Superior temporal gyrus (tissue), 1 donor: ENCODE measurements at regions not wholly inside any gene's neighbourhood (a gene's known extent, or its start where the extent isn't known, plus 50 kb on each side); places are given as distances from the start of the nearest gene placed in this dataset.
"Not testable (repeated sequence)": the region's sequence is repeated elsewhere in the genome, so short reads cannot be mapped to it uniquely, and the experiment has no call there.

ENCODE experiments used
- DNase-seq: peaks from one replicate; pipeline ENCODE4 v3.0.0-alpha.2; 2016; ENCODE audit errors: extremely low spot score

DNA sequence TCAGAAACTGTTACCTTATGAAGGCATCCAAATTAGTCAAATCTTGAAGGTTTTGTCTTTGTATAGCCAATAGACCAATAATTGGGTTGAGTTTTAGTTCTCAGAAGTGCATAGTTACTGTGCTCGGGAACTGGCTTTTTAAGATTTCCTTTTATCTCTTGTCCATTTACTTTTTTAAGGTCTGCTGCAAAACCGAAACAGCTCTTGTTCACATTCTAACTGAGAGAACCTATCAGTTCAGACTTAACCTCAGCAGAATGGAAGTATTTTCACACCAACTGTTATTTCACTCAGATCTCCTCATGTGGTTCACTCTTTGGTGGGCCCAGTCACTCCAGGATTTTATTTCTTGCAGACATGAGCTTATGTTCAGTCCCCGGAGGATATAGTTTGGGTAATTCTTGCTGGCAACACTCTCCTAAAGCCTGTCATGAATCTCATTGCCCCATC, 55.5 kb downstream of the TPBG start:
- no peak for DNase-seq

DNA sequence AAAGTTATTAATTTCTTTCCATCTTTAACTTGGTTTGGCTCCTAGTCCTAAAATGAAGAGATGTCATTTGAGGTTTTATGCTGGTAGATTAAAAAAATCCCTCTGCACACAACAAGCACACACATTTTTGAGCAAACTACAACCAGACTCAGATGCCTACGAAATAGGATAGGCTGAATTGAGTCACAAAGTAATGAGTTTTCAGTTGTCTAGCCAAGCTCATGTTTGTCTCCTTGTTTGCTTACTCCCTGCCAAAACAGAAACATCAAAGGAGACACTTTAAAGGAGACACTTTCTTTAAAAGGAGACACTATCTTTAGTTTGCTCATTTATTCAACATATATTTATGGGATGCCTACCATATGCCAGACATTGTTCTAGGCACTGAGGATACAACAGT, 56.2 kb downstream of the TPBG start:
- no peak for DNase-seq

DNA sequence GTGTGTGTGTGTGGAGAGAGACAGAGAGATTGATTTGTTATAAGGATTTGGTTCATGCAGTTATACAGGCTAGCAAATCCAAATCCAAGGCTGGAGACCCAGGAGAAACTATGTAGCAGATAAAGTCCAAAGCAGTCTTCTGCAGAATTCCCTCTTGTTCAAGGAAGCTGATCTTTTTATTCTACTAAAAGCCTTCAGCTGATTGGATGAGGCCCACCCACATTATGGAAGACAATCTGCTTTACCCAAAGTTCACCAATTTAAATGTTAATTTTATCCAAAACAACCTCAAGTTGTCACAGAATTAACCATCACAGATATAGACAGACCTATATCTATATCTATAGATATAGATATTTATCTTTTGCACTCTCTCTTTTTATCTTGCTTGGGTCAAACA, 67.0 kb downstream of the TPBG start:
- DNase-seq: no peak

GRCh38 chr6:82436740-82437139, 73.1 kb downstream of the TPBG start:
- no peak for DNase-seq

DNA sequence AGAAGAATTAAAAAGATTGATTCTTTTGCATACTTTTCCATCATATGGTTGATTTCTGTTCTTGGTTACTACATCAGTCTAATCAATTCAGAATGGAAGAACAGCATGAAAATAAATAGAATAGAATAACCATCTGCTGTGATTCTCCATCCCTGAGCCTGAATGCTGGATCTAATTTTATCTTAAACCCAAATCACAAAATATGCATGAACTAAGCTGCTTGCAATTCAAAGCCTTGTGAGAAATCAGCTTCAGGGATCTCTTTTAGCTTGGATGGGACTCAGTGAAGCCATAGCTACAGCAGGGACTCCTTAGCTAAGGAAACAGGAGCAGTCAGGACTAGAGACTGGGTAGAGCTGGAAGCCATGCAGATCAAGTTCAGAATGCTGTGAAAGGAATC, 74.1 kb downstream of the TPBG start:
- peak; percentile 34 for DNase-seq

DNA sequence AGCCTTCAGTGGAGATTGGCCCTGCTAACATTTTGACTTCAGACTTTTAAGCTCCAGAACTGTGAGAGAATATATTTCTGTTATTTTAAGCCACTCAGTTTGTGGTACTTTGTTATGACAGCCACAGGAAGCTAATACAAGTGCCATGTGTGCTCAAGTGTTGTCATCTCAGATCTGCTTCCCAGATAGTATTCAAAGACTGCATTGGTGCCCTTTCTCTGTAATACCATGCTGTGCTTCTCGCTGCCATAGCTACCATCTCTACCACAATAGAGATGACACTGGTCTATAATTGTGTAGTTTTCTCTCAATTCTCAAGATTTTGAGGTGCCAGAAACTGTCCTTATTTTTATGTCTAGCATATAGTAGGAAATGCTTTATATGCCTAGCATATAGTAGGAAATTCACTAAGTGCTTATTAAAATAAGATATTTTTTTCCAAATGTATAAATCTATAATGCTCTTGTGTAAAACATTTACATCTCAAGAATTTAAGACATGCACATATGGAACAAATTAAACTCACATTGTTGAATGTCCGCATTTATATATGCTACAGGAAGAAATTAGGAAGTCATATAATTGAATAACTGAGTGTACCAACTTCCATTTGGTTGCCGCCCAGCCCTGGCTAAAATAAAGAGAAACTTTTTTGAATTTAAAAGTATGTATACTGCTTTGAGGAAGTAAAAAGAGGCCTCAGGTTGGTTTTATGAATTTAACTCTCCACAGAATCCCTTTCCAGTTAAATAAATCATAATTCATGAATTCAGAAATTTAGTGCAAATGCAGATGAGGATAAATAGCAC, 77.6 kb downstream of the TPBG start:
- DNase-seq: no peak

DNA sequence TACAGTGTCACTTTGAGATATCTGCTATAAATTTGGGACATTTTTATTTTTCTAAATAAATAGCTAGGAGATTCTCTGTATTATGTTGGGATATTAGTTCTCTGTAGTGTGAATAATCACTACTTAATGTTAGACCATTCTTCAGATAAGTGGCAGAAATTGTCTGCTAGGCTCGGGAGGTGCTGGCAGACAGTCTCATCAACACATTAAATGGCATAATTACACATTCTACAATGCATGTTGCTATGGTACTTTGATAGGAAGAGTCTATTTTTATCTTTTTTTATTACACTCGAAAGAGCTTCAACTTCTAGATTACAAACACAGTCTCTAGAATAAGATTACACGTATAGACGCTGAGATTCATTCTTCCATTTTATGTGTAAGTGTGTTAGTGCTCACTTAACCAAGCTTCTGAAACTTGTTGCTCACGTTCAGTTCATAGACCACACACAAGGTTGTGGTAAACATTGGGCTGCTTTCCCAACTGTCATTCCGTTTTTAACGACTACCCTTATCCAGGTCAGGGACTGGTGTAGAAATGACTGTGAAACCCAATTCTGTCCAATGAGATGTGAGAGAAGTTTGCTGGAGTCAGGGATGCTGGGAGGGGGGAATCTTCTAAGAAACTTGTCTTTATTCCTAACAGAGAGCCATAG, 78.6 kb downstream of the TPBG start:
- DNase-seq: no peak

- DNase-seq: no peak
Observed at GRCh38 chr6:82458147-82458546, 94.5 kb downstream of the TPBG start.

DNA sequence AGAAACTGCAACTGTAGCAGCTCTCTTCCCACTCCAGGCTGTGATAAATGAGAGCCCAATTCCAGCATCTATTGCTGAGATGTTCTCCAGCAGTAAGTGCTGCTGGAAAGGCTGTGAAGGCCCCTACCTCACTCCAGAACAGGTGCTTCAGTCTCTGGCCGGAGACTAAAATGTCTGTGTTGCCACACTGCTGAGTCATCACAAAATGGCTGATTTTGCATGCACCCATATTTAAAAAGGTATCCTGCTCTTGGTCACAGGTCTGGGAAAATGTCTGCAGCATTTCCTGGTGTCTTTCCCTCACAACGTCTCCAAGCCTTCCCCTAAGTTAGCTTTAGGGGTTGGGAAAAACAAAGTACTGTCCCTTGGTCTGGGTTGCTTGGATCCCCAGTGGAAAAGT, 95.1 kb downstream of the TPBG start:
- no peak for DNase-seq

DNA sequence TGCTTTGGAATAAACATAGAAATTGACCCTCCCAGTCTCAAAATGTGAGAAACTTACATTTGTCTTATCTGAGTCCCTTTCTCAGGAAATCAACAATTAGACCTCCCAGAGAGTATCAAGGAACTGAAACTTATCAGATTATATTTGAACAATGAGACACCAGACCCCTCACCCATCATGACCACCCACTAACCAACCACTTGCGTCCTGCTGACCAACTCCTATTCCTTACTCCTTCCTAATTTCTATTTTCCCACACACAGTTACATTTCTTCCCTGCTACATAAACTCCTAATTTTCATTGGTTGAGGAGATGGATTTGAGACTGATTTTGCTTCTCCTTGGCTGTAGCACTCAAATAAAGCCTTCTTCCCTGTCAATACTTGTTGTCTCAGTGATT, 97.9 kb downstream of the TPBG start:
- no peak for DNase-seq

DNA sequence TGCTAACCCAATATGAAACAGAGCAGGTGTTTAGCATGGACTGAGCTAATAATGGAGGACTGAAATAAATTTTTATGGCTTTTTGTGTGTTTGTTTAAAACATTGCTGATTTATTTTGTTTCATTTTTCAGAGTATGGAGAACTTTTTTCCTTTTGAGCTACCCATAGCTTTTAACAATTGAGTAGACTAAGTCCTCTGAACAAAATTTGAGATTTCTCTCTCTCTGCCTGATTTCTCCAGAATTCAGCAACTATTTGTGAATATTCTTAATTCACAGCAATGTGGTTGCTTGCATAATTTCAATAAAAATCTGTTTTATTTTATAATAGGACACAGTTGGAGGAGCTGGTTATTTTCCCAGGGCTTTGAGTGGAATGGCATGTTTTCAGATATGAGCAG, 103.7 kb downstream of the TPBG start:
- DNase-seq: no peak

- DNase-seq: not testable (repeated sequence)
Observed at GRCh38 chr6:82470123-82470522, 106.5 kb downstream of the TPBG start.

DNA sequence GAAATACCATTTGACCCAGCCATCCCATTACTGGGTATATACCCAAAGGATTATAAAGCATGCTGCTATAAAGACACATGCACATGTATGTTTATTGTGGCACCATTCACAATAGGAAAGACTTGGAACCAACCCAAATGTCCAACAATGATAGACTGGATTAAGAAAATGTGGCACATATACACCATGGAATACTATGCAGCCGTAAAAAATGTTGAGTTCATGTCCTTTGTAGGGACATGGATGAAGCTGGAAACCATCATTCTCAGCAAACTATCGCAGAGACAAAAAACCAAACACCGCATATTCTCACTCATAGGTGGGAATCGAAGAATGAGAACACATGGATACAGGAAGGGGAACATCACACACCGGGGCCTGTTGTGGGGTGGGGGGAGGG, 111.5 kb downstream of the TPBG start:
- not testable (repeated sequence) for DNase-seq

GRCh38 chr6:82484001-82484400, 120.4 kb downstream of the TPBG start:
- no peak for DNase-seq

GRCh38 chr6:82484737-82485626, 121.4 kb downstream of the TPBG start:
- DNase-seq: no peak

DNA sequence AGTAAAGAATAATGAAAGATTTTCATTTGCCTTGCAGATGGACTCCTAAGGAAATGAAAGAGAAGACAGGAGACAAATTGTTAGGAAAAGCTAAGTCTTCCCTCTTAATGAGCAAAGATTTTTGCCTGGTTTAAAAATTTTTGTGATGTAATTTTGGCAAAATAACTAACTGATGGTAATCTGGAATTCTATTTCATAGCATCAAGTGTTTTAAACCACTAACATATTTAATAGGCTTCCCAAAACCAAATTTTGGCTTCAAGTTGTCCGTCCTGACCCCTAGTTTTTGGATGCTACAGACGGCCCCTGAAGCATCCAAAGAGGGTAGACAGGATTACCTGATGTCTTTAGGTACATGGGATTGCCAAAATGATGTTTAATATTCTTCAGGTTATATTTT, 124.3 kb downstream of the TPBG start:
- DNase-seq: no peak

GRCh38 chr6:82488403-82488802, 124.8 kb downstream of the TPBG start:
- DNase-seq: no peak

DNA sequence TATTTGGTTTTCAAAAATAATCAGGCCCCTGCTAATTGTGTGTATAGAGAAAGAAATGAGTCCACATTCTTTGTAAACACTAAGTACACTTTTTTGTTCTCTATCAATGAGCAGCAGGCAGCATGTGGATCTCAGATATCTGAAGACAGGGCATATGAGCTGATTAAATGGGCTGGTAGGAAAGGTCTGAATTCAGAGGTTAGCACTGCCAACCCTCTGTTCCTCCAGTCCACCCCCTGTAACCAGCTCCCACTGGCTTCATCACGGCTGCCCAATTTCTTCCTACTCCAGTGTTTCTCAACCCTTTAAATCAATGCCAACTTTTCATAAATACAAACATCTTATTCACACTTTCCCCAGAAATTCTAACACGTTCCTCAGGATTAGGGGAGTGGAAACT, 128.5 kb downstream of the TPBG start:
- DNase-seq: no peak

GRCh38 chr6:82493467-82493866, 129.8 kb downstream of the TPBG start:
- DNase-seq: no peak

GRCh38 chr6:82494367-82494766, 130.8 kb downstream of the TPBG start:
- DNase-seq: no peak

- DNase-seq: not testable (repeated sequence)
Observed at GRCh38 chr6:82501901-82502300, 138.3 kb downstream of the TPBG start.

- no peak for DNase-seq
Observed at GRCh38 chr6:82506526-82506925, 142.9 kb downstream of the TPBG start.
